RPMI7951 (cell line): ENCODE measurements at regions not wholly inside any gene's neighbourhood (a gene's known extent, or its start where the extent isn't known, plus 50 kb on each side); places are given as distances from the start of the nearest gene placed in this dataset.

Experiments used
- DNase-seq: peaks from one replicate; pipeline ENCODE4 v3.0.0-alpha.2; 2012; ENCODE audit warnings: low read depth

DNA sequence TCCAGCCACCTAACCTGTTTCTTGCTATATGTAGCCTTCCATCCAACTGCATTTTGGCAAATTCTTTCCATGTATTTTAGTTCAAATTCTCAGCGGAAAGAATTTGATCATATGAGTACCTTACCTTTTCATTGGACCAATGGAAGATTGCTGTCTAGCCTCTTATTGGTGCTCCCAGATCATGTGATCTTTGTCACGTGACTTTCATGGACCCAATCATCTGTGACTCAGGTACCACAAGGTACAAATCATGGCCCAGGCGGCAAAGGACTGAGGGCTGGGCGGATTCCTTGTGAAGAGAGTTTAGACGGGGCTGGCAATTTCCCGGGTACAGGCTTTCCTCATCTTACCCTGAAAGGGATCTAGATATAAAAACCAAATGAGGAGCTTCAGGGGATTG lies 85.9 kb upstream of the TBX20 start:
- no peak for DNase-seq

DNA sequence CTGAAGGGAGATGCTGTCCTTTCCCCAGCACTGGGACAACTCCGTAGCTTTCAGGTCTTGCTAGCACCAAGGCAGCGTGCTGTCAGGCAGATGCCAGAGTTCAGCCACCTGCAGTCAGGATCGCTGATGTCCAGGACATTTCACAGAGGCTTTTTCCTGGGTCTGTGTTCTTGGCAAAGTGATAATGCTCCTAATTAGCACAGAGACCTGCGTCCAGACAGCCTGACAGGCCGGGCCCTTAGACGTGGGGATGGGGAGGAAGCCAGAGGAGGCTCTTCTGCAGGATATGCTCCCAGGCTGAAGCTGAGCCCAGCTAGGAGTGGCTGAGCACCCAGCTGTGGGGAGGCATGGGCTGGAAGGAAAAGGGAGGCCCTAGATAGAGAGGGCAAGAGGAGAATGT lies 82.5 kb upstream of the TBX20 start:
- DNase-seq: no peak

DNA sequence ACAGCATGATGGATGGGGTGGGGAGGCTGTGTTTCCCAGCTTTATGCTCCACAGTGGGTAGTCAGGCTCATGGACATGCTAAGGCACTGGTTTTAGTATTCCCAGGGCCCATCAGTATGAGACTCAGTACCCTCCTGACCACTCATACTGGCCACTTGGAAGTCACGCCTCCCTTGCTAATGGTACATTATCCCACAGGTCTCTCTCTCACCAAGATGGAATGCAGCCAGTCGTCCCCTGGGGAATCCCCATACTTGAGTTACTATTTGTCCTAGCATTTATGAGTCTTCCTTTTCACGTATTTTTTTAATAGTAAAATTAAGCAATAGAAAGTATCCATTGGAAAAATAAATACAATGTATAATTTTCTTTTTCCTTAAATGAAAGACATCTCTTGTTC lies 80.6 kb upstream of the TBX20 start:
- DNase-seq: peak; percentile 10

DNA sequence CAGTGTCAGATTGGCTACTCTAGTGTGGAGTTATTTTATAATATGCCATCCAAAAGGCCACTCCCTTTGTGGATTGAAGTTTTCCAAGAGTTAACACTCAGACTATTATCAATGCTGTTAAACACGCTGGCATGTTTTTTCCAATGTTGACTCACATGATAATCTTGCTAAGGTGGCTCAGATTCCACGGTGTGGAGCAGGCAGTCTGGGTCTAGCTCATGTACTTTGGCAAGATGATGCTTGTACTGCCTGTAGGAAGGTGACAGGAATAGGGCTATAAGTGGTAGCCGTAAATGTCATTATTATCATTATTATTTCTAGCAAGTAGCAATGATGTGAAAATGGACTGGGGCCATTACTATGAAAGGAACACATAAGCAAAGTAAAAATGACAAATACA lies 79.4 kb upstream of the TBX20 start:
- no peak for DNase-seq

DNA sequence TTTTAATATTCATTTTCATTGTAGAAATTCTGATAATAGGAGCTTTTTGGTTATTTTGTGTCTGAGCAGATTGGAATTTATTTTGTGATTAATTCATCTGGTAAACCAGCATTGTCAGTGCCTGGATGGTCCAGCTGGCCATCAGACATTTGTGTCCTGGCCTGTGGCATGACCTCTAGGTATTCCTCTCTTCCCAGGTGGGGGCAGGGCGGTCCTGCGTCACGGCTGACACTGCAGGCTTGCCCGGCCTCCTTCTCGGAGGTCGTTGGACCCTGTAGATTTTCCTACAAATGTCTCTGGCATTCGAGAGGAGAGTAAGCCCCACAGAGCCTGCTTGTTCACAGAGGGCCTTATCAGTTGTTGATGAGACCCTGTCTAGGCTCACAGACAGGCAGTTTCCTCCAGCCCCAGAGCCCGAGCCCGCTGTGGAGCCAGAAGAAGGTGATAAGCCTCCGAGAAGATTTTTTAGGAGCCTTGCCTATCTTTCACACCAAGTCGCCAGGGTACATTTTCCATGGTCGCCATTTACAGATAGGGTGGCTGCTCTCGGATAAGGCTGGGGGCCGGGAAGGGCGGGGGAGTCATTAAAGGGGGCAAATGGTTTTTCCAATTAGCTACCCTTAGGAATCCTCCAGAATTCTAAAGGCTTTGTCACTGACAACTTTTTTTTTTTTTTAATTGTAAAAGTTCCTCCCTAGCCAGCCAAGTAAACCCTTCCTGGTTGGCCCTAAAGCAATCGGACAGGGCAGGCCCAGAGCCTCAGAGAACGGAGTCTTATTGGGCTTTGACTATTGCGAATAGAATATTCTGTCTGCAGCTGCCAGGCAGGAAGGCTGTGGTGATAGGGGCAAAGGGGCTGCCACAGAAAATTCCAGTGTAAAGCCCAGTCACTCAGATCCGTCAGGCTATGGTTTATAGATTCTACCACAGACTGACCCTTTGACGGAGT lies 78.1 kb upstream of the TBX20 start:
- no peak for DNase-seq

DNA sequence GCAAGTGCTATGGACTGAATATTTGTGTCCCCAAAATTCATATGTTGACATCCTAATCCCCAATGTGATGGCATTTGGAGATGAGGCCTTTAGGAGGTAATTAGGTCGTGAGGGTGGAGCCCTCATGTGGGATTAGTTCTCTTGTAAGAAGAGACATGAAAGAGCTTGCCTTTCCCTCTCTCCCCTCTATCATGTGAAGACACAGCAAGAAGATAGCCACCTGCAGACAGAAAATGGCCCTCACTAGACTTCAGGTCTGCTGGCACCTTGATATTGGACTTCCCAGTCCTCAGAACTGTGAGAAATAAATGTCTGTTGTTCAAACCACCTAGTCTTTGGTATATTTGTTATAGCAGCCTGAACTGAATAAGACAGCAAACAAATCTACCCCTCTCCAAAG lies 75.1 kb upstream of the TBX20 start:
- DNase-seq: no peak

DNA sequence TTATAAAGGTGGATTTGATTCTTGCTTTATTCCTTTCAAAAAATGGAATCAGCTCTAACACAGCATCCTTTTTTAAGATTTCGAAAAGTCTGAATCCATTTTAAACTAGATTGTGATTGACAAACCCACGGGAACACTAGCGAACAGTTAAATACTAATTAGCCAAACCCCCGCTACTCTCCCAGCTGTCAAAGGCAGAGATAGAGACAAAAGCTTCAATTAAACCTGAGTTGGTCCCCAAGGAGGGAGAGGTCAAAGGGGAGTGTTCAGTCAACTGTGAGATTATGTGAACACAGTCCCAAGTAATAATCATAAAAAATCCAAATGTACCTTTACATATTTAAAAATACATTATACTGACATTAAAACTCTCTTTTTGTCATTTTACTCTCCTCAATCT lies 65.7 kb upstream of the TBX20 start:
- DNase-seq: no peak

DNA sequence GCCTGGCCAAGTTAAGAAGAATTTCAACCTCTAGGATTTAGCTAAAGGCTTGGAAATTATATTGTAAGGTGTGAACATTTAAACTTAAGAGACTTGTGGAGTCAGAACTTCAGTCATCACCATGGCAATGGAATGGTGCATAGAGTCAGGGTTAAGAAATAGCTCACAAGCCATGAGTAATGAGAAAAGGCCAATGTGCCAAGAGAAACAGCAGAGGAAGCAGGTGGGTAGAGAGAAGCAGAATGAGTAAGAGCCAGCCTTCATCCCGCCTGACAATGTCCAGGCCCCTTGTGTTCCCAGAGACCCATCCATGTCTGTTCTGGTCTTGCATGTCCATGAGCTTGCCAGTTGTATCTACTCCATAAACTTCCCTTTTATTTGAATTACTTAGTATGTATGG lies 62.6 kb upstream of the TBX20 start:
- DNase-seq: no peak

DNA sequence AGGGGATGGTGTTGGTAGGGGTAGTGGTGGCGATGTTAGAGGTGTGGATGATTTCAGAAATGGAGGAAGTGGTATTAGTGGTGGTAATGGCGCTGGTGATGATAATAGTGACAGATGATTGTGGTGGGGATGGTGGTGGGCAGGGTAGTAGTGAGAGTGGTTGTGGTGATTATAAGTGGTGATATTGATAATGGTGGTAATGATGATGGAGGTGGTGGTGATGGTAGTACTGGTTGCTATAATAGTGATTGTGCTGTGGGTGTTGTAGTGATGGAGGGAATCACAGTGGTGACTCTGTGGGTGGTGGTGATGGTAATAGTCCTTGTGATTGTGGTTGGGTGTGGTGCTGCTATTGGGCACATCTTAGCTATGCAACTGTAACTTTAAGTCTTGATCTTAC lies 61.6 kb upstream of the TBX20 start:
- no peak for DNase-seq

DNA sequence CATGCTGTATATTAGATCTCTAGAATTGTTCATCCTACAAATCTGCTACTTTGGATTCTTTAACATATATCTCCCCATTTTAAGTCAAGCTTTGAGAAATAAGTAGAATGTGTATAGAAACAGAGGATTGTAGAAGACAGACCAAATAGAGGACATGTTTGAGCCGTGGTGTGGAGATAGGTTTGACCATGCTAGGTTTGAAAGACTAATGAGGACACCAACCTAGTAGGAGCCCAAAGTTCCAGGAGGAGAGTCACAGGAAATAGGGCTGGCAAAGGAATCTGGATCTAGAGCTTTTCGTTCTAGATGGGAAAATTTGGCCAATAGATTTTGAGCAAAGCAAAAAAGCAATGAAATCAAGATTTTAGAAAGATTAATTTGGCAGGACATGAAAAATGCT lies 60.5 kb upstream of the TBX20 start:
- no peak for DNase-seq

DNA sequence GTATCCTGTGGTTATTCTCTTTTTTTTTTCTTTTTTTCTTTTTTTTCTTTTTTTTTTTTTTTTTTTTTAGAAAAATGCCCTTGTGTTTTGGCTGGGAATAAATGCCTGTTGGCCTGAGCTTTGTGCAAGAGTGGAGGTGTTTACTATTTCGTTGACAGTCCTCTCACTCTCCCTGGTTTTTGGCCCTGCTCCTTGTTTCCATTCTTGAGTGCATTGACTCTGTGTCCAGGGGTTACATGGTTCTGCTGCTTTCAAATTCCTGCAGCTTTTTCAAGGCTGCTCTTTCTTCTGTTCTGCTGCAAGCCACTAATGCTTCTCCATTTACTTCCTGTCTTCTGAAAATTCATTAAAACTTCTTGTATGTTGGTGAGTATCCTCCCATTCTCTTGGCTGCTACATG lies 59.7 kb upstream of the TBX20 start:
- DNase-seq: no peak
